PC-9 (cell line): ENCODE measurements at regions not wholly inside any gene's neighbourhood (a gene's known extent, or its start where the extent isn't known, plus 50 kb on each side); places are given as distances from the start of the nearest gene placed in this dataset.

Experiments
- CTCF ChIP-seq: fragments of 200-600 bp; sonication (generic); conservative IDR thresholded peaks from 2 replicates; pipeline ENCODE4 v1.6.1; 2017; ENCODE audit warnings: mixed run types, antibody characterized with exemption, mild to moderate bottlenecking, moderate library complexity
- EZH2 ChIP-seq: fragments of 200-600 bp; sonication (generic); IDR thresholded peaks from 2 replicates; pipeline ENCODE4 v1.8.0; 2017; ENCODE audit warnings: antibody characterized with exemption, low read depth

DNA sequence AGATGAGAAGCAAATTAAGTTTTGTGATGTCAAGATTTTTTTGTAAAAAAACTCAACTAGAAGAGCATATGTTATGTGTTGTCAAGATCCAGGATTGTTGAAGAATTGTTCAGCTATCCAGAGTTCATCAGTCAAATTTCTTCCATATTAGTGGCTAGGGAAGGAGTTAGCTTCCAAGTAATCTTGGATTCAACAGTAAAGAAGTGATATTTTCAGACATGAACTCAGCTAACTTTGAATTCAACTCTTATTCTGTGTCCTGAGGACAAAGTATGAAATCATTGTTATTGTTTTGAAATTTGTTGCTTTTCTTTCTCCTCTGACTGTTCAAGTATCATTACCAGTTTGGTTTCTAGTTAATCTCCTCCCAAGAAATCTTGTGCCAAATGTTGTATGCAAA lies 589.3 kb upstream of the NOVA1 start:
- TF ChIP-seq CTCF: no peak
- no peak for TF ChIP-seq EZH2
